Activated naive CD4-positive, alpha-beta T cell treated with anti-CD3 and anti-CD28 coated beads for 36 hours (primary cell): ENCODE measurements at regions not wholly inside any gene's neighbourhood (a gene's known extent, or its start where the extent isn't known, plus 50 kb on each side); places are given as distances from the start of the nearest gene placed in this dataset.

Source experiments
- CTCF ChIA-PET: fragments of 350-600 bp; sonication (Branson Sonifier 250); formaldehyde crosslinking; loops from one replicate; lab custom pipeline; 2021; ENCODE audit warnings: antibody characterized with exemption; lab: Charles Lee
- DNase-seq: peaks from one replicate; pipeline ENCODE4 v3.0.0-alpha.2; 2020
- H3K27ac Mint-ChIP-seq: one replicate; pipeline ENCODE4 v1.8.0; 2021; ENCODE audit warnings: mild to moderate bottlenecking, mixed read lengths
- H3K27me3 Mint-ChIP-seq: one replicate; pipeline ENCODE4 v1.8.0; 2021; ENCODE audit warnings: low read depth, mixed read lengths
- H3K36me3 Mint-ChIP-seq: one replicate; pipeline ENCODE4 v1.8.0; 2021; ENCODE audit warnings: low read depth, mixed read lengths
- H3K4me1 Mint-ChIP-seq: one replicate; pipeline ENCODE4 v1.8.0; 2021; ENCODE audit warnings: low read depth, mixed read lengths
- H3K4me3 Mint-ChIP-seq: one replicate; pipeline ENCODE4 v1.8.0; 2021; ENCODE audit warnings: mild to moderate bottlenecking, moderate library complexity, mixed read lengths
- H3K9me3 Mint-ChIP-seq: one replicate; pipeline ENCODE4 v1.8.0; 2021; ENCODE audit warnings: mixed read lengths
- intact Hi-C: fragments of 100-400 bp; cut with micrococcal nuclease; formaldehyde crosslinking; loops from one replicate; pipeline ENCODE4 v1.15.1; 2023

DNA sequence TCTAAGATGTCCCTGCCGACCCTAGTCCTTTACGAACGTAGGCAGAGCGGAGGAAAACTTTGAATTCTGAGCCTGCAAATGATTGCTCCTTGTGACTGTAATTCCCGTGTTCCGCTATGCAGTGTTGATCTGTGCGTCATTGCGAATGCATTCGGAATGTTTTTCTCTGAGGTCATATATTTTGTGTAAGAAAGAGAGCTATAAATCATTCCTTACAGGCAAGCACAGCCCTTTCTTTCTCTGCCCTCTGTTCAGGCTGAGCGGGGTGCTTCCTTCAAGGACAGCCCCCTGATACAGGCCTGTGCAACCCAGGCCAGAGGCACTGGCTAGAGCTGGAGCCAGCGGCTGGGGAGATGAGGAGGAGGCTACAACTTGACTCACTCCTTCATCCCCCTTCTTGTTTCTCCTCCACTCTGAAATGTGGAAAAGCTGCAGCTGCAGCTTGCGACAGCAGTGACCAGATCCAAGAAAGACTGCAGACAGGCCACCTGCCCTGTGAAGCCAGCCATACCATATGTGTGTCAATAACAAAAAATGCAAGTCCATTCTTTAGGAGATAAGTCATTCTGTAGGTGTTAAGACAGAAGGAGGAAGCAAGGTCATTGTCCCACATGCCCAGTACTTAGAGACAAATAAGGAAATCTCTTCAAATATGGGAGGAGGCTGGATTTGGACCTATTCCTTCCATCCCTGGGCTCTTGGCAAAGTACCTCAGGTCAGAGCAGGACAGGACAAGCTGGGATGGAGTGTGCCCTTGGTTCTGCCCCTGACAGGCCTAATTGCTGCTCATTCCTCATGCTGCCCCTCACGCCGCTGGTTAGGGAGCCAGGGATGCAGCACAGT is 345.7 kb upstream of the WWC1 start:
- no peak overlapping the region for H3K27ac Mint-ChIP-seq
- no peak for DNase-seq
- intact Hi-C loops: no loop called here
- H3K27me3 Mint-ChIP-seq: peaks cover 2% of the 10 kb centered on the region
- H3K36me3 Mint-ChIP-seq: no peaks in the 10 kb centered on the region
- H3K9me3 Mint-ChIP-seq: no peaks in the 10 kb centered on the region
- H3K4me3 Mint-ChIP-seq: no peak overlapping the region
- peaks cover under 1% of the 10 kb centered on the region for H3K4me1 Mint-ChIP-seq
- CTCF ChIA-PET: no interaction called here

DNA sequence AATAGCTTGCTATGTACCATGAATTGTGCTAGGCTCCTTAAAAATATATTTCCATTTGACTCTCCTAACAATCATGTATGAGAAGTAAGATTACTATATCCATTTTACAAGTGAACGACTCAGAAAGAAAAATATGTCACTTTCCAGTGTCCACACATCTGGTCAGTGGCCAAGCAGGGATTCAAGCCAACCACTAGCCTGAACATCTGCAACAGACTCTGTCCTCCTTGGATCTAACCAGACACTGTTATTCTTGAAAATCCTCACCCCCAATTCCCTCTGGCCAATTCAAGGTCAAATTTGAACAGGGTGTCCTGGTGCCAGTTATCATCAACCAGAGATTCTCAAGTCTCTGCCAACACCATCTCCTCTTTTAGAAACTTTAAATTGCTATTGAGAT is 344.1 kb upstream of the WWC1 start:
- no peak for DNase-seq
- CTCF ChIA-PET: no interaction called here
- H3K4me3 Mint-ChIP-seq: no peak overlapping the region
- peaks cover 4% of the 10 kb centered on the region for H3K4me1 Mint-ChIP-seq
- H3K9me3 Mint-ChIP-seq: no peaks in the 10 kb centered on the region
- no peaks in the 10 kb centered on the region for H3K36me3 Mint-ChIP-seq
- intact Hi-C loops: no loop called here
- H3K27me3 Mint-ChIP-seq: peaks cover 2% of the 10 kb centered on the region
- H3K27ac Mint-ChIP-seq: no peak overlapping the region

DNA sequence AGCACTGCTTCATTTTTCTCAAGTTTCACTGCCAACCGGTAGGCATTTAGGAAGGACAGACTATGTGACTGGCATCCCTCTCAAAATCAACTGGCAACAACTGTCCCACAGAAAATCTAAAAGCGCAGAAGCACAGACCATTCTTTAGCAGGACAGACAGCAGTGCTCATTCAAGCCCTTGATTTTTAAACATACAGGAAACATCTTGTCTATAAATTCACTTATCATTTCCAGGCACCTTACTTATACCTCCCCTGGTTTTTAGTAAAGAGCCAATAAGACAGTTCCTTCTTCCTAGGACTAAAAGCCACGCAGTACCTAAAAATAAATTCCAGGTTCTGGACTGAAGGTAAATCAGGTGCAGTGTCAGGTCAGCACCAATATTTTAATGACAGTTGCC is 343.2 kb upstream of the WWC1 start:
- H3K9me3 Mint-ChIP-seq: no peaks in the 10 kb centered on the region

DNA sequence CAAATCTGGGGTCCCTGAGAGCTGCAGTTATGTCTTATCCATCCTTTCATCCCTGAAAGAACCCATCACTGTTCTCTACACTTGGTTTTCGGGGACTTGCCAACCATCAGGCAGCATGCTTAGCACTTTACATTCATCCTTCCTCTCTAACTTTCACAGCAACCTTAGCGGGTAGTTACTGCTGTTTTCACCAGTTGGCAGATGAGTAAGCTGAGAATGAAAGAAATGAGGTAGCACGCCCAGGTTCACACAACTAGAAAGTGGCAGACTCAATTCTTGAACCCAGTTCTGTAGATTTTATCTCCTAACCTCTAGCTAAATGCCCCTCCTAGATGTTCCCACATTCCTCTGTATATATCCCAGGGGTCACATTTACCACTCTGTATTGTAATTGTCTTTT is 342.0 kb upstream of the WWC1 start:
- intact Hi-C loops: no loop called here
- H3K4me3 Mint-ChIP-seq: no peak overlapping the region
- peaks cover 4% of the 10 kb centered on the region for H3K4me1 Mint-ChIP-seq
- H3K27ac Mint-ChIP-seq: no peak overlapping the region
- no peak for DNase-seq
- H3K9me3 Mint-ChIP-seq: no peaks in the 10 kb centered on the region
- no peaks in the 10 kb centered on the region for H3K36me3 Mint-ChIP-seq
- CTCF ChIA-PET: no interaction called here
- H3K27me3 Mint-ChIP-seq: peaks cover 2% of the 10 kb centered on the region

More for the DNA sequence above, 343.2 kb upstream of the WWC1 start:
- peaks cover 4% of the 10 kb centered on the region for H3K4me1 Mint-ChIP-seq
- no peak overlapping the region for H3K4me3 Mint-ChIP-seq
- H3K36me3 Mint-ChIP-seq: no peaks in the 10 kb centered on the region
- H3K27ac Mint-ChIP-seq: no peak overlapping the region
- CTCF ChIA-PET: no interaction called here
- intact Hi-C loops: no loop called here
- peaks cover 2% of the 10 kb centered on the region for H3K27me3 Mint-ChIP-seq
- no peak for DNase-seq

DNA sequence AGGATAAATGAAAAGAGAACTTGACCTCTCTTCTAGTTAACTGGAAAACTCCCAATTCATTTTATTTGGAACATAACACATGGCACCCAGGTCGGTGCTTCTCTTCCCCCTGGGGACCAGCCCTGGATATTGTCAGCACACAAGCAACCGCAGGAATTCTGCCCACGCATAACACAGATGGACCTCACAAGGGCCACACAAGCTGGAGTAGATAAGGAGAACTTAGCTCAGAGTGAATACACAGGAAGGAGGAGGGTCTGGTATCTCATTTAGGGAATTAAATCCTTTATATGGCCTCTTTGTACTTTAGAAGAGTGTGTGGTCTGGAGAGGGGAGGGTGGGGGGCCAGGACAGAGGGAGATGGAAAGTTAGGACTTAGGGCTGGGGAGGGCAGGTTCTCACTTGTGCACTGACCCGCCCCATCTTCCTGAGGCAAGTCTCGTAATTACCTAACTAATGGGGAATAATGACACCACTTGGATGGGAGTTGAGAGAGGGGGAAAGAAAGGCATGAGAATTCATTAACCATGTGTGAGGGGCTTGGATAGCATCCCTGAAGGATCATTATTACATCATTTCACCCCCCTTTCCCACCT is 341.2 kb upstream of the WWC1 start:
- Mint-ChIP-seq H3K9me3 (no peaks in the 10 kb centered on the region), H3K27me3 (peaks cover 2% of the 10 kb centered on the region), H3K36me3 (no peaks in the 10 kb centered on the region), H3K27ac (no peak overlapping the region), H3K4me3 (no peak overlapping the region), H3K4me1 (peaks cover 4% of the 10 kb centered on the region)
- CTCF ChIA-PET: no interaction called here
- intact Hi-C loops: no loop called here
- DNase-seq: no peak

DNA sequence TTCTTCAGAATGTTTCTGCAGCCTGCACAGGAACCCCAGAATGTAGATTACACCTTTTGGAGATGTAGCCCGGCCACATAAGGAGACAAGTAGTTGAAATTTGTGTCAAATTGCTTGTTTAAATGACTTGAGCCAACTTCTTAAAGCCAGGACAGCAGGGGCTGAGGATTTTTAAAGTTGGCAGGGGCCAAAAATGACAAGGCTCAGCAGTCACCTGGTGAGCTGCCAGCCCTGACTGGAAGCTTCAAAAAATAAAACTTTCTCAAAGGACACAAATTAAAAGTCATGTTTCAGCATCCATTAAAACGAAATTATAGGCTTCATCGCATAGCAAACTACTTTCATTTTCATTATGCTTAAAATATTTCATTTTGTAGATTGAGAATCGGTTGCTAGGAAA is 340.3 kb upstream of the WWC1 start:
- CTCF ChIA-PET: no interaction called here
- peaks cover under 1% of the 10 kb centered on the region for H3K9me3 Mint-ChIP-seq
- H3K4me1 Mint-ChIP-seq: peaks cover 4% of the 10 kb centered on the region
- no peaks in the 10 kb centered on the region for H3K36me3 Mint-ChIP-seq
- no peak overlapping the region for H3K4me3 Mint-ChIP-seq
- H3K27me3 Mint-ChIP-seq: peaks cover 2% of the 10 kb centered on the region
- H3K27ac Mint-ChIP-seq: no peak overlapping the region
- intact Hi-C loops: no loop called here
- DNase-seq: no peak

DNA sequence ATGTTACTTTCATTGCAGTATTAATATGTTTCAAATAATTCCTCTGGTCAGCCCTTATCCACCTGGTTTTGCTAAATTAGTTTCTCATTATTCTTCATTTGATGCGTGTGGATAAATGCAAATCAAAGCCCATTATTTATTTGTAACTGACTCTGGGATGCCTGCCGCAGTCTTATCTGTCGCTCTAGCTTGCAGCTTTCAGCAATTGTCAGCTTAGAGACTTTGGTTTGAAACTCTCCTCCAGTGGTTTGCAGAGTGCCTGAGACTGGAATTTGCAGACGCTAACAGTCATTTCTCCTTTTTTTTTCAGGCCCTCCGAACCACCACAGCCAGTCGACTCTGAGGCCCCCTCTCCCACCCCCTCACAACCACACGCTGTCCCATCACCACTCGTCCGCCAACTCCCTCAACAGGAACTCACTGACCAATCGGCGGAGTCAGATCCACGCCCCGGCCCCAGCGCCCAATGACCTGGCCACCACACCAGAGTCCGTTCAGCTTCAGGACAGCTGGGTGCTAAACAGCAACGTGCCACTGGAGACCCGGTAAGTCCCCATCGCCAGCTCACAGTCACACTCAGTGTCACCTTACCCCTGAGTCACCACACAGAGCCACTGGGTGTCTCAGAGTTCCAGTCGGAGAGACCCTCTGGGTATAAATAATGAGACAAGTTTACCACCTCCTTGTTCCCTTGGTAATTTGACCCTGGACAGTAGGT is 339.0 kb upstream of the WWC1 start:
- Mint-ChIP-seq H3K4me3 (no peak overlapping the region), H3K4me1 (peaks cover 4% of the 10 kb centered on the region), H3K27ac (no peak overlapping the region), H3K9me3 (peaks cover 8% of the 10 kb centered on the region), H3K27me3 (peaks cover 2% of the 10 kb centered on the region), H3K36me3 (no peaks in the 10 kb centered on the region)
- no peak for DNase-seq
- CTCF ChIA-PET: no interaction called here
- intact Hi-C loops: no loop called here

DNA sequence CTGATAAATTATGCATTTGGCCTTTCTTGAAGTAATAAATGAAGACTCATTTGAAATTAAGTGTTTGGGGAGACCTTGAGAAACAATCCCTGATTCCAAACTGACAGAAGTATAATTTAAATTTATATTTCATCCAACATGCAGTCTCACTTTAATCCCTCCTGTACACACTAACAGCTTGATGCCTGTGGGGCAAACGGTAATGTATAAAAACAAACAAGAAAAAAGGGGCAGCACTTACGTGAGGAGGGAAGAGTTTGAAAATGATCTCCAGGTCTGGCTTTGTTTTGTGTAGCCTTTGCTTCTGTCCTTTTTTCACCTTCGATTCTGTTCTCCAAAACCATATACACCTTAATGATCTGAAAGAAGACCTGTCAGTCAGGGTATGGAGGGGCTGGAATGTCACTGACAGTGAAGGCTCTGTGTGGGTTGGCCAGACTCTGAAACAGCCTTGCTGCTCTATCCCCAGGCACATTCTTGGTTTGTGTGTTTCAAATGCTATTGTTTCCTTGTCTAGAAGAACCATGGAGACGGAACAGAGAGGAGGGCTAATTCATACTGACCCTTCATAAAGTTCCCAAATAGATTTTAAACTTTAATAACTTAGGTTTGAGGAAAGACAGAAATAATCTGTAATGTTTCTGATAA is 338.2 kb upstream of the WWC1 start:
- DNase-seq: no peak
- Mint-ChIP-seq H3K4me3 (no peak overlapping the region), H3K9me3 (peaks cover 15% of the 10 kb centered on the region), H3K4me1 (peaks cover 4% of the 10 kb centered on the region), H3K27me3 (peaks cover 4% of the 10 kb centered on the region), H3K27ac (no peak overlapping the region), H3K36me3 (no peaks in the 10 kb centered on the region)
- intact Hi-C loops: no loop called here
- CTCF ChIA-PET: no interaction called here

DNA sequence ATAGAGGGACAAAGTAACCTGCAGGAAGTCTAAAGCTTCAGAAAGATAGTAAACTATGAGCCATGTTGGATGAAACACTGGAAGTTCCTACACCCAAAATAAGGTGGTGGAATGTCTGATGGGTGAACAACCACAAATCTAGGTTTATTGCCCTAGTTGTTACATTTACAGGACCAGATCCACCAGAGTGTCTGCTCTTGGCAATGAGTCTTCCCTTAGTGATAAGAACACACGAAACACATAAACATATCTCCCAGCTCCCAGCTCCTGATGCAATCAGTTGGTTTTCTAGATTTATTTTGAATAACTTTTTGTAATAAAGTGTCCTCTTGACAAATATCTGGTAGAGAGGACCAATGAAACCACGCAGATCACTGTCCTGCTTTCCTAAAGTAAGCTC is 329.7 kb upstream of the WWC1 start:
- Mint-ChIP-seq H3K4me1 (no peaks in the 10 kb centered on the region), H3K9me3 (peaks cover 15% of the 10 kb centered on the region), H3K4me3 (no peak overlapping the region), H3K27me3 (peaks cover 2% of the 10 kb centered on the region), H3K27ac (no peak overlapping the region), H3K36me3 (no peaks in the 10 kb centered on the region)
- intact Hi-C loops: no loop called here
- CTCF ChIA-PET: interaction anchor here (0.7 kb wide), 1 partner anchor 493 kb away, joined by 3 read pairs; no protein-coding TSS in a partner anchor
- DNase-seq: no peak

DNA sequence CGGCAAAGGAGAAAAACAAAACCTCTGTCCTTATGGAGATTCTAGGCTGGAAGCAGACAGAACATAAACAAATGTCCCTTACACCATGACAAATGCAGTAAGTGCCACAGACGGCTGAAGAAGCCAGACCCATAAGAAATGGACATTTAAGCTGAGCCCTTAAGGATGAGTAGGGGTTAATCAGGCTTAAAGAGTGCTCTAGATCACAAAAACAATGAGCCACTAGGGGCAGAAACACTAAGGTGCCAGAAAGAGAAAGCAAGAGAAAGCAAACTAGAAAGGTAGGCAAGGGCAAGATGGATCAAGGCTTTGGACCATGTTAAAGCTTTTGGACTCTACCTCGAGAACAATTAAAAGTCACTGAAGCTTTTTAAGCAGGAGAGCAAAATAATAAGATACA is 326.9 kb upstream of the WWC1 start:
- no peaks in the 10 kb centered on the region for H3K9me3 Mint-ChIP-seq
- no peak overlapping the region for H3K27ac Mint-ChIP-seq
- H3K4me1 Mint-ChIP-seq: no peaks in the 10 kb centered on the region
- CTCF ChIA-PET: no interaction called here
- no peaks in the 10 kb centered on the region for H3K36me3 Mint-ChIP-seq
- intact Hi-C loops: no loop called here
- no peaks in the 10 kb centered on the region for H3K27me3 Mint-ChIP-seq
- no peak overlapping the region for H3K4me3 Mint-ChIP-seq
- no peak for DNase-seq

DNA sequence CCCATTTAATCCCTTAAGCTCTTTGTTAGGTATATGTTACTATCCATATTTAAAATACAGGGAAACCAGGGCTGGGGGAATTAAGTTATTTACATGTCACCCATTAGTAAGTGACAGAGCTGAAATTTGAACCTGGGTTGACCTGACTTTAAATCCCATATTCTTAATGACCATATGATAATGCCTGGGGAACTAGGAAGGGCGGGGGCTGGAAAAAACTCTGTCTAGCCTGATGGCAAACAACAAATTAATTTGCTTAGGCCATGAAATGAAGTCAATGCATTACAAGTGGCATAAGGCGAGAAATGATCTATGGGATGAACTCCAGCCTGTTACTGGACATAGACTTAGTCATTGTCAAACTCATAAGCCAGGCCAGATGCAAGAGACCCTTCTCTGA is 325.7 kb upstream of the WWC1 start:
- Mint-ChIP-seq H3K9me3 (no peaks in the 10 kb centered on the region), H3K4me3 (no peak overlapping the region), H3K27ac (no peak overlapping the region), H3K36me3 (no peaks in the 10 kb centered on the region), H3K27me3 (no peaks in the 10 kb centered on the region), H3K4me1 (no peaks in the 10 kb centered on the region)
- intact Hi-C loops: no loop called here
- CTCF ChIA-PET: interaction anchor here (0.7 to 0.9 kb wide), 2 partner anchors 52 to 130 kb away, joined by 3 read pairs; no protein-coding TSS in a partner anchor
- no peak for DNase-seq

DNA sequence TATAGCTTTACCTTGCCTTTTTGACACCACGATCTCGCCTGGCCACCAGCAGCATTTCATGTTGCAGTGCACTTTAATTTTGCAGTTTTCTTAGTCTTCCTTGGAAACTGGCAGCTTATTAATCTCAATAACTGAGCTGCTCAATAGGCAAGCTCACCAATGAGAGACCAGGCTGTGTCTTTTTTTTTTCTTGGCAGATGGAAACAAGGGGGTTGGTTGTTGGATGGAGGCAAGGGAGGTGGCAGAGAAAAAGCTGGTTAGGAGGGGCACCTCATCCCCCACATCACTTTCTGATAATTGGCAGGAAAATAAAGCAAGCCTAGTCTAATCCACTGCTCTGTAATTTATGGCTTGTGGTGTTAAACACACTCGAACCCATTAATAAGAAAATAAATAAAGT is 324.5 kb upstream of the WWC1 start:
- Mint-ChIP-seq H3K36me3 (peaks cover 1% of the 10 kb centered on the region), H3K4me3 (no peak overlapping the region), H3K27ac (no peak overlapping the region), H3K9me3 (no peaks in the 10 kb centered on the region), H3K4me1 (no peaks in the 10 kb centered on the region), H3K27me3 (no peaks in the 10 kb centered on the region)
- CTCF ChIA-PET: no interaction called here
- intact Hi-C loops: no loop called here
- DNase-seq: no peak
